Endothelial cell of umbilical vein (primary cell): ENCODE measurements at regions not wholly inside any gene's neighbourhood (a gene's known extent, or its start where the extent isn't known, plus 50 kb on each side); places are given as distances from the start of the nearest gene placed in this dataset.

ENCODE experiments used
- BruUV-seq: library from RNA; stranded (reverse); fragments of 400-500 nt; replicated peaks from 2 replicates; lab custom pipeline; 2021; lab: Mats Ljungman, UMichigan
- CTCF ChIA-PET: fragments of 300-600, 350-600 bp; sonication (Branson Sonifier 250); formaldehyde crosslinking; loops from one replicate; lab custom pipeline; 2021; ENCODE audit warnings: antibody characterized with exemption, inconsistent platforms; lab: Charles Lee
- POLR2A ChIA-PET: fragments of 300-600, 350-600 bp; sonication (Branson Sonifier 250); formaldehyde crosslinking; loops from one replicate; lab custom pipeline; 2021; ENCODE audit warnings: antibody characterized with exemption, inconsistent platforms; lab: Charles Lee
- DNase-seq: peaks from one replicate; pipeline ENCODE4 v3.0.0-alpha.2; 2011; ENCODE audit warnings: low read depth, low spot score
- FAIRE-seq: peaks from 2 replicates; lab custom pipeline; 2011; peaks lifted over from hg19 to GRCh38; lab: Jason Lieb, UNC
- H2AFZ ChIP-seq: 2 replicates; pipeline ENCODE4 v1.6.0; 2012; ENCODE audit warnings: low read depth, low read length, control low read depth, inconsistent platforms
- H3K27ac ChIP-seq: 2 replicates; pipeline ENCODE4 v1.5.1; 2011; ENCODE audit warnings: low read depth, mild to moderate bottlenecking, control low read depth, low read length, moderate library complexity; ENCODE audit not compliant: insufficient read depth
- H3K27me3 ChIP-seq, 2 experiments: 2 replicates each; pipeline versions ENCODE4 v1.6.0 to v1.6.1; 2011; ENCODE audit warnings: low read length in 2 of 2, mixed read lengths in 1 of 2; ENCODE audit not compliant: control insufficient read depth in 2 of 2, insufficient read depth in 2 of 2
- H3K36me3 ChIP-seq, 2 experiments: 2 replicates in 1 of 2; 3 replicates in 1 of 2; pipeline ENCODE4 v1.5.1; 2011; ENCODE audit warnings: low read length in 2 of 2, mild to moderate bottlenecking in 1 of 2, moderate library complexity in 1 of 2; ENCODE audit not compliant: control insufficient read depth in 2 of 2, insufficient read depth in 2 of 2; ENCODE audit errors: extremely low read depth in 1 of 2
- H3K4me1 ChIP-seq: 3 replicates; pipeline ENCODE4 v1.5.1; 2011; ENCODE audit warnings: mild to moderate bottlenecking, low read length; ENCODE audit not compliant: control insufficient read depth, insufficient read depth; ENCODE audit errors: extremely low read depth
- H3K4me2 ChIP-seq: 2 replicates; pipeline ENCODE4 v1.6.1; 2011; ENCODE audit warnings: low read length, control low read depth, mixed read lengths; ENCODE audit not compliant: insufficient read depth
- H3K4me3 ChIP-seq, 3 experiments: fragments of 200-600 bp in 1 of 3; sonication (generic), shearing (Covaris generic) in 1 of 3; replicated peaks in 1 of 3; 2 replicates each; pipeline ENCODE4 v1.5.1; 2011 to 2016; ENCODE audit warnings: control low read depth in 3 of 3, low read length in 3 of 3, mild to moderate bottlenecking in 2 of 3, inconsistent platforms in 1 of 3, low read depth in 1 of 3, moderate library complexity in 1 of 3; ENCODE audit not compliant: insufficient read depth in 1 of 3
- H3K79me2 ChIP-seq: 2 replicates; pipeline ENCODE4 v1.6.0; 2012; ENCODE audit warnings: low read length, inconsistent platforms; ENCODE audit not compliant: control insufficient read depth, insufficient read depth
- H3K9ac ChIP-seq: replicated peaks from 2 replicates; pipeline ENCODE3; 2011; ENCODE audit warnings: low read length, control low read depth; ENCODE audit not compliant: insufficient read depth; ENCODE audit errors: extremely low read depth
- H3K9me1 ChIP-seq: replicated peaks from 3 replicates; pipeline ENCODE4 v1.6.0; 2011; ENCODE audit warnings: mild to moderate bottlenecking, low read length; ENCODE audit not compliant: control insufficient read depth, insufficient read depth; ENCODE audit errors: extremely low read depth
- H3K9me3 ChIP-seq: replicated peaks from 2 replicates; pipeline ENCODE4 v1.5.1; 2012; ENCODE audit warnings: low read length, inconsistent platforms; ENCODE audit not compliant: control insufficient read depth, insufficient read depth
- H4K20me1 ChIP-seq: replicated peaks from 2 replicates; pipeline ENCODE3; 2011; ENCODE audit warnings: mild to moderate bottlenecking, low read length; ENCODE audit not compliant: control insufficient read depth, insufficient read depth; ENCODE audit errors: extremely low read depth
- CTCF ChIP-seq, 2 donors: IDR thresholded peaks; 1 replicate in 1 of 2; 2 replicates in 1 of 2; pipeline ENCODE4 v1.5.1; 2011; ENCODE audit warnings: low read length in 2 of 2, mild to moderate bottlenecking in 2 of 2, moderate library complexity in 2 of 2, control low read depth in 1 of 2, inconsistent platforms in 1 of 2, low read depth in 1 of 2; ENCODE audit not compliant: insufficient read depth in 1 of 2; ENCODE audit errors: extremely low read depth in 1 of 2
- EZH2 ChIP-seq: IDR thresholded peaks from 2 replicates; pipeline ENCODE4 v1.6.1; 2012; ENCODE audit warnings: borderline replicate concordance, low read depth, mild to moderate bottlenecking, moderate library complexity, low read length, inconsistent platforms; ENCODE audit not compliant: severe bottlenecking
- FOS ChIP-seq: IDR thresholded peaks from 2 replicates; pipeline ENCODE4 v1.6.1; 2011; ENCODE audit warnings: mild to moderate bottlenecking, low read length, moderate library complexity, borderline replicate concordance; ENCODE audit not compliant: insufficient read depth
- GATA2 ChIP-seq: IDR thresholded peaks from 2 replicates; pipeline ENCODE4 v1.7.0; 2011; ENCODE audit warnings: low read depth, mild to moderate bottlenecking, moderate library complexity, mixed read lengths, low read length; ENCODE audit not compliant: insufficient read length, insufficient read depth
- JUN ChIP-seq: IDR thresholded peaks from 2 replicates; pipeline ENCODE4 v1.6.1; 2011; ENCODE audit warnings: borderline replicate concordance, low read depth; ENCODE audit not compliant: insufficient read length, insufficient read depth
- MAX ChIP-seq: IDR thresholded peaks from 2 replicates; pipeline ENCODE4 v1.6.1; 2011; ENCODE audit not compliant: insufficient read depth, insufficient read length
- MYC ChIP-seq: IDR thresholded peaks from one replicate; pipeline ENCODE4 v1.6.1; 2011; ENCODE audit warnings: mild to moderate bottlenecking, low read depth, low read length
- POLR2A ChIP-seq: IDR thresholded peaks from 2 replicates; pipeline ENCODE4 v1.6.1; 2012; ENCODE audit warnings: low read depth, mild to moderate bottlenecking, control low read depth, low read length
- POLR2AphosphoS5 ChIP-seq: IDR thresholded peaks from 2 replicates; pipeline ENCODE4 v1.6.1; 2012; ENCODE audit warnings: low read depth, mild to moderate bottlenecking, control low read depth, low read length, moderate library complexity; ENCODE audit not compliant: insufficient read depth
- dilution Hi-C: fragments of 300-500 bp; cut with MboI; formaldehyde crosslinking; loops from one replicate; pipeline ENCODE4 v1.15.0; 2019; ENCODE audit warnings: low sequenced_read_pairs; ENCODE audit not compliant: extremely low pct_ligation_motif_present
- intact Hi-C: fragments of 100-400 bp; cut with micrococcal nuclease; formaldehyde crosslinking; loops from one replicate; pipeline ENCODE4 v1.10.0; 2022

GRCh38 chr1:30283199-30283962 lies 440.0 kb downstream of the MATN1 start:
- dilution Hi-C loops (no loop called here), intact Hi-C loops (no loop called here)
- no peak overlapping the region for H3K27ac ChIP-seq
- no peak overlapping the region for H3K9ac ChIP-seq
- no peaks in the 10 kb centered on the region for H3K9me3 ChIP-seq
- no peaks in the 10 kb centered on the region for H3K4me1 ChIP-seq
- no TSS peak for BruUV-seq
- no peak overlapping the region for H2AFZ ChIP-seq
- no peak overlapping the region for H3K4me3 ChIP-seq
- no peak for DNase-seq
- no peak for FAIRE-seq
- no peaks in the 10 kb centered on the region for H4K20me1 ChIP-seq
- H3K9me1 ChIP-seq: no peaks in the 10 kb centered on the region
- TF ChIP-seq POLR2A: no peak
- no peak for TF ChIP-seq GATA2
- no peak for TF ChIP-seq EZH2
- TF ChIP-seq POLR2AphosphoS5: no peak
- TF ChIP-seq JUN: no peak
- no peak for TF ChIP-seq CTCF (IDR thresholded peaks at IDR 0.05; ENCODE audit: extremely low read depth in 1 of 2, insufficient read depth in 1 of 2, low read depth in 1 of 2, low read length in 2 of 2)
- TF ChIP-seq FOS: no peak
- TF ChIP-seq MAX: no peak
- TF ChIP-seq MYC: no peak
- H3K79me2 ChIP-seq: no peaks in the 10 kb centered on the region
- H3K36me3 ChIP-seq: no peaks in the 10 kb centered on the region
- CTCF ChIA-PET: no interaction called here
- POLR2A ChIA-PET: no interaction called here
- no peaks in the 10 kb centered on the region for H3K27me3 ChIP-seq
- no peak overlapping the region for H3K4me2 ChIP-seq
